ENCODE measurements at regions not wholly inside any gene's neighbourhood (a gene's known extent, or its start where the extent isn't known, plus 50 kb on each side); places are given as distances from the start of the nearest gene placed in this dataset.

GRCh38 chr3:30518872-30519271, 87.5 kb upstream of the TGFBR2 start:
- TF ChIP-seq, protein P1, sequence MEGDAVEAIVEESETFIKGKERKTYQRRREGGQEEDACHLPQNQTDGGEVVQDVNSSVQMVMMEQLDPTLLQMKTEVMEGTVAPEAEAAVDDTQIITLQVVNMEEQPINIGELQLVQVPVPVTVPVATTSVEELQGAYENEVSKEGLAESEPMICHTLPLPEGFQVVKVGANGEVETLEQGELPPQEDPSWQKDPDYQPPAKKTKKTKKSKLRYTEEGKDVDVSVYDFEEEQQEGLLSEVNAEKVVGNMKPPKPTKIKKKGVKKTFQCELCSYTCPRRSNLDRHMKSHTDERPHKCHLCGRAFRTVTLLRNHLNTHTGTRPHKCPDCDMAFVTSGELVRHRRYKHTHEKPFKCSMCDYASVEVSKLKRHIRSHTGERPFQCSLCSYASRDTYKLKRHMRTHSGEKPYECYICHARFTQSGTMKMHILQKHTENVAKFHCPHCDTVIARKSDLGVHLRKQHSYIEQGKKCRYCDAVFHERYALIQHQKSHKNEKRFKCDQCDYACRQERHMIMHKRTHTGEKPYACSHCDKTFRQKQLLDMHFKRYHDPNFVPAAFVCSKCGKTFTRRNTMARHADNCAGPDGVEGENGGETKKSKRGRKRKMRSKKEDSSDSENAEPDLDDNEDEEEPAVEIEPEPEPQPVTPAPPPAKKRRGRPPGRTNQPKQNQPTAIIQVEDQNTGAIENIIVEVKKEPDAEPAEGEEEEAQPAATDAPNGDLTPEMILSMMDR (IDR thresholded peaks at IDR 0.05; ENCODE audit: insufficient read depth, low read depth, low read length) = no peak
- ChIA-PET POLR2A (no interaction called here), CTCF (interaction anchor here (2.9 kb wide), 1 partner anchor 9 kb away, joined by 9 read pairs; no protein-coding TSS in a partner anchor)
- H3K27me3 ChIP-seq (ENCODE audit: control insufficient read depth, insufficient read depth, low read length) = no peaks in the 10 kb centered on the region
- H3K4me3 ChIP-seq (ENCODE audit: low read depth, low read length) = no peak overlapping the region
- DNase-seq (ENCODE audit: low read depth) = no peak
- H3K36me3 ChIP-seq (ENCODE audit: control insufficient read depth, insufficient read depth, low read length) = no peaks in the 10 kb centered on the region

DNA sequence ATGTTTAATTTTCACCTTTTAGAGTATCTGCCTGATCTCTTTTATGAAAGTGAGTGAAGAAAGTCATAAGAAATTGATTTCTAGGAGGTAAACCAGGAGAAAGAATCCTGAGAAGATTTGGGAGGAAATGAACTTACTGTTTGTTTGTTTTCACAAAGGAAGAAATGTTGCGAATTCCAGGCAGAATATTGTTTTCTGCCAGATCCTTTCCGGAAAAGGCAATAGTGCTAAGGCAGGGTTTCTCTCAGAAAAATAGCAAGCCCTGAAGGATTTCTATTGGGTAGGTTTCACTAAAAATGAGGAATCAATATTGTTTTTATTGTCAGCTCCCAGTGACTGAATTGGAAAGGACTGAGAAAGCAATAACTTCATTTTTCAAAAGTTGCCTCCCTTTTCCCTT, 85.7 kb upstream of the TGFBR2 start:
- Histone ChIP-seq H3K4me3 (ENCODE audit: low read depth, low read length) (no peak overlapping the region), H3K27me3 (ENCODE audit: control insufficient read depth, insufficient read depth, low read length) (no peaks in the 10 kb centered on the region), H3K36me3 (ENCODE audit: control insufficient read depth, insufficient read depth, low read length) (no peaks in the 10 kb centered on the region)
- TF ChIP-seq, protein P1 (IDR thresholded peaks at IDR 0.05; ENCODE audit: insufficient read depth, low read depth, low read length) = no peak
- ChIA-PET POLR2A (no interaction called here), CTCF (no interaction called here)
- no peak for DNase-seq (ENCODE audit: low read depth)

- DNase-seq (ENCODE audit: low read depth) = no peak
- ChIA-PET CTCF (no interaction called here), POLR2A (no interaction called here)
- H3K4me3 ChIP-seq (ENCODE audit: low read depth, low read length) = no peak overlapping the region
- no peaks in the 10 kb centered on the region for H3K36me3 ChIP-seq (ENCODE audit: control insufficient read depth, insufficient read depth, low read length)
- no peaks in the 10 kb centered on the region for H3K27me3 ChIP-seq (ENCODE audit: control insufficient read depth, insufficient read depth, low read length)
- TF ChIP-seq, protein P1 (IDR thresholded peaks at IDR 0.05; ENCODE audit: insufficient read depth, low read depth, low read length) = no peak
Measured at GRCh38 chr3:30521156-30521715, 85.2 kb upstream of the TGFBR2 start.

DNA sequence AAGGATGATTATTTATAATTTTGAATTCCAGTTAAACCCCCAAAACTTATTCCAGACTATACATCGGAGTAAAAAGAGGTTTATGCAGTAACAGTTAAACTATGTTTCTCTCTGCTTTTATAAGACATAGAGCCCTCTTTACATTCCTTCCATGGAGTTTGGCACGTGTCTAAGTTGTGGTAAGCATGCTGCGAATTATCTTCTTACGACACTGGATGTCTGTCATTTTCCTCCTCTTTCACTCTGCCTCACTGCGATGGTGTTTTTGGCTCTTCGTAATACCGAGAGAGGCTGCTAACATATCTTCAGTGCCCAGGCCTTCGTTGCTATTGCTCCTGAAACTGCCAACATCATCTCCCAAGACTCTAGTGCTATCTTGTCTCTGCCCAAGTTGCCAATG, 83.9 kb upstream of the TGFBR2 start:
- DNase-seq (ENCODE audit: low read depth) = no peak
- ChIA-PET POLR2A (no interaction called here), CTCF (interaction anchor here (0.6 kb wide), 1 partner anchor 197 kb away, joined by 3 read pairs; no protein-coding TSS in a partner anchor)
- TF ChIP-seq, protein P1 (IDR thresholded peaks at IDR 0.05; ENCODE audit: insufficient read depth, low read depth, low read length) = no peak
- no peaks in the 10 kb centered on the region for H3K36me3 ChIP-seq (ENCODE audit: control insufficient read depth, insufficient read depth, low read length)
- H3K27me3 ChIP-seq (ENCODE audit: control insufficient read depth, insufficient read depth, low read length) = no peaks in the 10 kb centered on the region
- H3K4me3 ChIP-seq (ENCODE audit: low read depth, low read length) = no peak overlapping the region

DNA sequence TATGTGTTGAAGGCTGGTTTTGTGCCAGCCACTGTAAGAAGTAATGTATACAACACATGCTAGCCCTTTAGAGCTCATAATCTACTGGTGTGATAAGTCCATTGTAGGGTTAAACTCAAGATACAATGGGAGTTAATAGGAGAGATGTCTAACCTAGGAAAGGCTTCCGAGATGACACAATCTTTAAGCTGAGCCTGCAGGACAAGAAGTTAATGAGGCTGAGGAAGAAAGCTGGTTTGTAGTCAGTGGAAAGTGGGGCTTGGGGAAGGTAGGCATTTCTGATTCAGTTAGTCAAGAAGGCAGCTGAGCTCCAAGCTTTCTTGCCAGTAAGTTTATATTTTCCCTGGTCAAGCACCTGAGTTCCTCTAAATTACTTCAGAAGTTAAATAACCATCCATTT, 83.0 kb upstream of the TGFBR2 start:
- Histone ChIP-seq H3K27me3 (ENCODE audit: control insufficient read depth, insufficient read depth, low read length) (no peaks in the 10 kb centered on the region), H3K4me3 (ENCODE audit: low read depth, low read length) (no peak overlapping the region), H3K36me3 (ENCODE audit: control insufficient read depth, insufficient read depth, low read length) (no peaks in the 10 kb centered on the region)
- ChIA-PET POLR2A (no interaction called here), CTCF (interaction anchor here (0.6 kb wide), 1 partner anchor 113 kb away, joined by 3 read pairs; no protein-coding TSS in a partner anchor)
- no peak for DNase-seq (ENCODE audit: low read depth)
- TF ChIP-seq, protein P1 (IDR thresholded peaks at IDR 0.05; ENCODE audit: insufficient read depth, low read depth, low read length) = no peak
